ENCODE measurements at regions not wholly inside any gene's neighbourhood (a gene's known extent, or its start where the extent isn't known, plus 50 kb on each side); places are given as distances from the start of the nearest gene placed in this dataset.
A peak's percentile ranks its signal among the peaks of the same experiment; 100 is the strongest.

GRCh38 chr2:126495189-126495588, 160.8 kb upstream of the GYPC start:
- DNase-seq (ENCODE audit: low spot score) = no peak

- DNase-seq (ENCODE audit: low spot score) = no peak
These were observed 159.5 kb upstream of the GYPC start for GRCh38 chr2:126496493-126496892.

GRCh38 chr2:126503476-126503875, 152.5 kb upstream of the GYPC start:
- DNase-seq (ENCODE audit: low spot score) = no peak

- DNase-seq (ENCODE audit: low spot score) = no peak
These were observed 151.0 kb upstream of the GYPC start for GRCh38 chr2:126504949-126505348.

- no peak for DNase-seq (ENCODE audit: low spot score)
These were observed 149.2 kb upstream of the GYPC start for GRCh38 chr2:126506786-126507185.

GRCh38 chr2:126507425-126507911, 148.5 kb upstream of the GYPC start:
- DNase-seq (ENCODE audit: low spot score) = no peak

GRCh38 chr2:126510356-126510755, 145.6 kb upstream of the GYPC start:
- no peak for DNase-seq (ENCODE audit: low spot score)

GRCh38 chr2:126510960-126511359, 145.0 kb upstream of the GYPC start:
- DNase-seq (ENCODE audit: low spot score) = no peak

GRCh38 chr2:126512026-126512425, 143.9 kb upstream of the GYPC start:
- no peak for DNase-seq (ENCODE audit: low spot score)

GRCh38 chr2:126513033-126513432, 142.9 kb upstream of the GYPC start:
- DNase-seq (ENCODE audit: low spot score) = no peak

GRCh38 chr2:126515471-126515870, 140.5 kb upstream of the GYPC start:
- DNase-seq (ENCODE audit: low spot score) = no peak

- no peak for DNase-seq (ENCODE audit: low spot score)
These were observed 137.8 kb upstream of the GYPC start for GRCh38 chr2:126518196-126518595.

- DNase-seq (ENCODE audit: low spot score) = peak; percentile 81
These were observed 128.0 kb upstream of the GYPC start for GRCh38 chr2:126527836-126528490.

- DNase-seq (ENCODE audit: low spot score) = no peak
These were observed 124.9 kb upstream of the GYPC start for GRCh38 chr2:126531029-126531428.

- DNase-seq (ENCODE audit: low spot score) = no peak
These were observed 121.5 kb upstream of the GYPC start for GRCh38 chr2:126534478-126534877.

- DNase-seq (ENCODE audit: low spot score) = no peak
These were observed 120.5 kb upstream of the GYPC start for GRCh38 chr2:126535408-126535807.

- DNase-seq (ENCODE audit: low spot score) = no peak
These were observed 119.3 kb upstream of the GYPC start for GRCh38 chr2:126536605-126537200.

GRCh38 chr2:126539101-126539500, 116.9 kb upstream of the GYPC start:
- no peak for DNase-seq (ENCODE audit: low spot score)

GRCh38 chr2:126542247-126542646, 113.7 kb upstream of the GYPC start:
- DNase-seq (ENCODE audit: low spot score) = no peak

- DNase-seq (ENCODE audit: low spot score) = no peak
These were observed 112.9 kb upstream of the GYPC start for GRCh38 chr2:126543081-126543480.

- no peak for DNase-seq (ENCODE audit: low spot score)
These were observed 97.9 kb upstream of the GYPC start for GRCh38 chr2:126558029-126558428.

- DNase-seq (ENCODE audit: low spot score) = no peak
These were observed 87.2 kb upstream of the GYPC start for GRCh38 chr2:126568734-126569133.

GRCh38 chr2:126571403-126571802, 84.6 kb upstream of the GYPC start:
- DNase-seq (ENCODE audit: low spot score) = peak; percentile 17

GRCh38 chr2:126575631-126576030, 80.3 kb upstream of the GYPC start:
- no peak for DNase-seq (ENCODE audit: low spot score)
